ENCODE measurements at regions not wholly inside any gene's neighbourhood (a gene's known extent, or its start where the extent isn't known, plus 50 kb on each side); places are given as distances from the start of the nearest gene placed in this dataset.

DNA sequence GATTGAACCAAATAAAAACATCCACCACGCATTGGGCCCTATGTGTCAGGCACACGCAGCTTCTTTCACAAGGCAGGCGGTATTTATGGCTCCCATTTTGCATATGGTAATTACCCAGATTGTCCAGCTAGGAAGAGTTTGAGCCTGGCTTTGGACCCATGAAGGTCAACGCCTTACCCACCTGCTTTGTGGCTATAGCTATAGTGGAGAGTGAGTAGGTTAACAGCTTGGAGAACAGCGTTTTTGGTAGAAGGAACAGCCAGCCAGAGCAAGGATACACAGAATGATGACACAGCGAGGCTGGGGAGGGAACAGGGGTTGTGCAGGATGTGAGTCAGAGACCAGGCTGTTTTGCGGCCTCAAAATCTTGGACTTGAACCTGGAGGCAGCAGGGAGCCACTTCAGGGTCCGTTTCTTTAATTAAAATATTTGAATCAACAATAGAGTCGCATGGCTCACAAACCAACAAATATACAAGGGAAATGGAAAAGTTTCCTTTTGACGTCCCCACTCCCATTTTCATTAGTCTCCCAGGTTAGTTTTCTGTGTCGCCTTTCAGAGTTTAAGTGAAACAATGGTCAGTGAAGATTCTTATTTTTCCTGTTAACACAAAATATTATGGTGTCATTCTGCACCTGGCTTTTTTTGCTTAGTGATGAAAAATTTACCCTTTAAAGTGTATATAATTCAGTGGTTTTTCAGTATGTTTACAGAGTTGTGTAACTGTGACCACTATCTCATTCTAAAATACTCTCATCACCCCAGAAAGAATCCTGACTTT lies 118.2 kb upstream of the STX18 start:
- no peak for TF ChIP-seq ZFX (IDR thresholded peaks at IDR 0.05)
- TF ChIP-seq, protein P1, sequence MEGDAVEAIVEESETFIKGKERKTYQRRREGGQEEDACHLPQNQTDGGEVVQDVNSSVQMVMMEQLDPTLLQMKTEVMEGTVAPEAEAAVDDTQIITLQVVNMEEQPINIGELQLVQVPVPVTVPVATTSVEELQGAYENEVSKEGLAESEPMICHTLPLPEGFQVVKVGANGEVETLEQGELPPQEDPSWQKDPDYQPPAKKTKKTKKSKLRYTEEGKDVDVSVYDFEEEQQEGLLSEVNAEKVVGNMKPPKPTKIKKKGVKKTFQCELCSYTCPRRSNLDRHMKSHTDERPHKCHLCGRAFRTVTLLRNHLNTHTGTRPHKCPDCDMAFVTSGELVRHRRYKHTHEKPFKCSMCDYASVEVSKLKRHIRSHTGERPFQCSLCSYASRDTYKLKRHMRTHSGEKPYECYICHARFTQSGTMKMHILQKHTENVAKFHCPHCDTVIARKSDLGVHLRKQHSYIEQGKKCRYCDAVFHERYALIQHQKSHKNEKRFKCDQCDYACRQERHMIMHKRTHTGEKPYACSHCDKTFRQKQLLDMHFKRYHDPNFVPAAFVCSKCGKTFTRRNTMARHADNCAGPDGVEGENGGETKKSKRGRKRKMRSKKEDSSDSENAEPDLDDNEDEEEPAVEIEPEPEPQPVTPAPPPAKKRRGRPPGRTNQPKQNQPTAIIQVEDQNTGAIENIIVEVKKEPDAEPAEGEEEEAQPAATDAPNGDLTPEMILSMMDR (conservative IDR thresholded peaks at IDR 0.05), result no peak
- no peak overlapping the region for H3K27ac ChIP-seq

DNA sequence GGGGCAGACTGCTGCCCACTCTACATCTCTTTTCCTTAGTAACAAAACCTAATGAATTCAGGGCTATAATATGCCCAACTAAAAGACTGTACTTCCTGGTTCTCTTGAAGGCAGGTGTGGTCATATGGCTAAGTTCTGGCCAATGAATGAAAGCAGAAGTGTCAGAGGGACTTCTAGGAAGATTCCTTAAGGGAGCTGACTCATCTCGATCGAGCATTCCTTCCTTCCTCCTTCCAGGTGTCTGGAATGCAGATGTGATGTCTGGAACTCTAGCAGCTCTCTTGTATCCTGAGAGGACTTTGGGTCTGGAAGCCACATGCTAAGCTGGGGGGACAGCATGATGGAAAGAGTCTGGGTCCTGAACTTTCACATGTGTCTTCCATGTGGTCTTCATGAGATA lies 116.2 kb upstream of the STX18 start:
- no peak overlapping the region for H3K27ac ChIP-seq
- TF ChIP-seq, protein P1 (conservative IDR thresholded peaks at IDR 0.05), result no peak
- no peak for TF ChIP-seq ZFX (IDR thresholded peaks at IDR 0.05)

DNA sequence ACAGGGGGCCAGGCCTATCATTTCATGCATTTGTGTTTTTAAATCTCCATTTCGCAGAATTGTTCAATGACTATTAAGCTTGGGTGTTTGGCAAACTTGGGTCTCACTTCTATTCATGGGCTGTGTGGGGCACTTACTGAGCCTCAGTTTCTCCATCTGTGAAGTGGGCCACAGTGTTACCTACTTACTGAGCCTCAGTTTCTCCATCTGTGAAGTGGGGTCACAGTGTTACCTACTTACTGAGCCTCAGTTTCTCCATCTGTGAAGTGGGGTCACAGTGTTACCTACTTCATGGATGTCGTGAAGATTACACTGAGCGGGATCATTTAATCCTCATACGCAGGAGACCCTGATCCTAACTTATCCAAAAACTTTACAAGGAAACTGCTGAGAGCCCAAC lies 115.1 kb upstream of the STX18 start:
- H3K27ac ChIP-seq, result no peak overlapping the region
- TF ChIP-seq ZFX (IDR thresholded peaks at IDR 0.05), result no peak
- TF ChIP-seq, protein P1 (conservative IDR thresholded peaks at IDR 0.05), result no peak

DNA sequence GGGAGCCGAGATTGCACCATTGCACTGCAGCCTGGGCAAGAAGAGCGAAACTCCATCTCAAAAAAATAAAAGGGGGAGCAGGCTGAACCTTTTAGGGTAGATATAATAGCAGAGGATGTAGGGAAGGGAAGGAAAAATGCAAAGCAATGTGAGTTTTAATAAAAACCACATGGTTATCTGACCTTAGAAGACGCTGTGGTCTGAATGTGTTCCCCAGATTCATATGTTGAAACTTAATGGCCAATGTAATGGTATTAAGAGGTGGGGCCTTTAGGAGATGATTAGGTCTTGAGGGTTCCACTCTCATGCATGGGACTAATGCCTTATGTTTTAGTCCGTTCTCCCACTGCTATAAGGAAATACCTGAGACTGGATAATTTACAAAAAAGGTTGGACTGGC lies 114.1 kb upstream of the STX18 start:
- no peak overlapping the region for H3K27ac ChIP-seq
- TF ChIP-seq ZFX (IDR thresholded peaks at IDR 0.05), result no peak
- TF ChIP-seq, protein P1 (conservative IDR thresholded peaks at IDR 0.05), result no peak

DNA sequence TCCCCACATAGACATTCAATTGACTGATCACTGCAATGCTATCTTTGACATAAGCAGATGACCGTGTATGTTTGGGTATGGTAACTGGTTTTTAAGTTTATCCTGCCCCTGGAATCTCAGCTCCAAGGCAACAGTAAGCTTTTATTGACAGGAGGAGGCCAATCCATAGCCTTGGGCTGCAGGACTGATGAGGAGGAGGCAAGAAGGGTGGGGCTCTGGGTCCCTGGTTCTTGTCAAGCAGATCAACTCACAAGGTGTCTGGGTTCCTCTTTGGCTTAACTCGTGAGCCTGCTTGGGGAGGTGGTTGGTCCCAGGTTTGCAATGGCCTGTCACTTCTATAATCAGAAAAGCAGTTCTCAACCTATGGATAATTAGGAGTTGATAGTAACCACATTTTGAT lies 113.2 kb upstream of the STX18 start:
- no peak overlapping the region for H3K27ac ChIP-seq
- no peak for TF ChIP-seq ZFX (IDR thresholded peaks at IDR 0.05)

DNA sequence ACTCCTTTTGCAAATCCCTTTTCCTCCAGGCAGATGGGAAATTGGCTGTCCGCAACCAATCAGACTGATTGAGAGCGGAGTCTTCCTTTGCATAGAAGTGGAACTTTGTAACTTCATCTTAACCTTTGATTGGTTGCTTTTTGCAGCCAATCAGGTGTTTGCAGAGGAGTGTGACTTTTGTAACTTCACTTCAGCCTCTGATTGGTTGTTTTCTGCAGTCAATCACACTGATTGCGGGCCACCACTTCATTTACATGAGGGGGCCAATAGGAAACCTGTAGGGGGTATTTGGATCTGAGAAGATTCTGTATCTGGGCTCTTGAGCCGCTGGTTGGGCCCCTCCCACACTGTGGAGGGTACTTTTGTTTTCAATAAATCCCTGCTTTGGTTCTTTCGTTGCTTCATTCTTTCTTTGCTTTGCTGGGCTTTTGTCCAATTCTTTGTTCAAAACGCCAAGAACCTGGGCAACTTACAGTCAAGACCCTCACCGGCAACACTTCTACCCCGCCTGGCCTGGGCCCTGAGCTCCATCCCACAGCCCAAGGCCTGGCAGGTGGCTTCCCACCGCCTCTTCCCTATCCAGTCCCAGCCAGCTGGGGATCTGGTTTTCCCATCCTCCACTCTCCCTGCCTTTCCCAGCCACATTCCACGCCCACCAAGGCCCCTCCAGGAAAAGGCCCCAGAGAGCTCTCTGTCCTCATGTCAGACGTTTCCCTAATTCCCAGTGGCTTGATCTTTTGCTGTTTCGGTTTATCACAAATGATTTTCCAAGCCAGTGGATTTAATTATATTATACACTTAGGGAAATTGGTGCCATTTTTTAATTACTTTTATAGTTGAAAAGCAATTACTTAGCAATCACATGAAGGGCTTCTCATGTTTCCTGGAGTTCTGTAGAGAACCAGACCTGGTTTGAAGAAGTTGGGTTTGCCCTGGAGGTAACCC lies 110.2 kb upstream of the STX18 start:
- TF ChIP-seq ZFX (IDR thresholded peaks at IDR 0.05), result no peak
- TF ChIP-seq, protein P1 (conservative IDR thresholded peaks at IDR 0.05), result no peak

DNA sequence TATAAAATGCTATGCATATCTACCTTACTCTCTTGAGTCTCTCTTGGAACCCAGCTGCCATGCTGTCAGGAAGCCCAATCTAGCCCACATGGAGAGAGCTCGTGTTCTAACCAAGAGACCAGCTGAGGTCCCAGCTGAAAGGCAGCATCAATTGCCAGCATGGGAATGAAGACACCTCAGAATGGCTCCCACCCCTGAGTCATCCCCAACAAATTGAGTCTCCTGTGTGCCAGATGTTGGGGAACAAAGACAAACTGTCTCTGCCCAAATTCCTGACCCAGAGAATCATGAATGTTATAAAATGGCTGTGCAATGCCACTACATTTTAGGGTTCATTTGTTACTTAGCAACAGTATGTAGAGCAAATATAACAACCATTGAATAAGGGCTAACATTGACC lies 105.2 kb upstream of the STX18 start:
- TF ChIP-seq, protein P1 (conservative IDR thresholded peaks at IDR 0.05), result no peak
- H3K27ac ChIP-seq, result no peak overlapping the region

More for the DNA sequence above, 110.2 kb upstream of the STX18 start:
- H3K27ac ChIP-seq, result no peak overlapping the region
